PC-9 (cell line): ENCODE measurements at regions not wholly inside any gene's neighbourhood (a gene's known extent, or its start where the extent isn't known, plus 50 kb on each side); places are given as distances from the start of the nearest gene placed in this dataset.

Source experiments
- BruUV-seq: library from RNA; stranded (reverse); fragments of 400-500 nt; replicated peaks from 2 replicates; lab custom pipeline; 2021; lab: Mats Ljungman, UMichigan
- CTCF ChIA-PET: fragments of 300-600 bp; sonication (Branson Sonifier 250); formaldehyde crosslinking; loops from one replicate; lab custom pipeline; 2022; ENCODE audit warnings: antibody characterized with exemption; lab: Charles Lee
- POLR2A ChIA-PET: fragments of 300-600 bp; sonication (Branson Sonifier 250); formaldehyde crosslinking; loops from one replicate; lab custom pipeline; 2022; ENCODE audit warnings: antibody characterized with exemption; ENCODE audit not compliant: unreplicated experiment; lab: Charles Lee
- DNase-seq, 2 experiments: peaks; one replicate each; pipeline versions ENCODE4 v3.0.0 to v3.0.0-alpha.2; 2015 to 2022; ENCODE audit warnings: mixed read lengths in 1 of 2
- H2AFZ ChIP-seq: fragments of 200-600 bp; sonication (generic); 2 replicates; pipeline ENCODE4 v1.8.1; 2017; ENCODE audit warnings: antibody characterized with exemption
- H3F3A ChIP-seq: fragments of 200-600 bp; sonication (generic); 2 replicates; pipeline ENCODE4 v1.8.1; 2017; ENCODE audit warnings: antibody characterized with exemption, mild to moderate bottlenecking, low read depth; ENCODE audit not compliant: insufficient read depth
- H3K27ac ChIP-seq: fragments of 200-600 bp; sonication (generic); 2 replicates; pipeline ENCODE4 v1.6.1; 2016; ENCODE audit warnings: mixed run types
- H3K27me3 ChIP-seq: fragments of 200-600 bp; sonication (generic); 2 replicates; pipeline ENCODE4 v1.6.1; 2016; ENCODE audit warnings: low read depth, mixed run types; ENCODE audit not compliant: insufficient read depth
- H3K36me3 ChIP-seq: fragments of 200-600 bp; sonication (generic); 2 replicates; pipeline ENCODE4 v1.6.1; 2016; ENCODE audit warnings: low read depth, mixed run types
- H3K4me1 ChIP-seq: fragments of 200-600 bp; sonication (generic); replicated peaks from 2 replicates; pipeline ENCODE4 v1.6.1; 2016; ENCODE audit warnings: mixed run types; ENCODE audit not compliant: insufficient read depth
- H3K4me2 ChIP-seq: fragments of 200-600 bp; sonication (generic); 2 replicates; pipeline ENCODE4 v1.6.1; 2017; ENCODE audit warnings: mixed run types
- H3K4me3 ChIP-seq: fragments of 200-600 bp; sonication (generic); 2 replicates; pipeline ENCODE4 v1.6.1; 2016; ENCODE audit warnings: mixed run types
- H3K79me2 ChIP-seq: fragments of 200-600 bp; sonication (generic); 2 replicates; pipeline ENCODE4 v1.6.1; 2017; ENCODE audit warnings: low read depth, mixed run types
- H3K9me2 ChIP-seq: fragments of 200-600 bp; sonication (generic); 2 replicates; pipeline ENCODE4 v1.8.1; 2017; ENCODE audit warnings: mild to moderate bottlenecking; ENCODE audit not compliant: insufficient read depth
- H3K9me3 ChIP-seq: fragments of 200-600 bp; sonication (generic); 2 replicates; pipeline ENCODE4 v1.8.1; 2016; ENCODE audit warnings: low read depth; ENCODE audit not compliant: insufficient read depth
- H4K20me1 ChIP-seq: fragments of 200-600 bp; sonication (generic); 2 replicates; pipeline ENCODE4 v1.8.1; 2017; ENCODE audit not compliant: insufficient read depth
- EZH2 ChIP-seq: fragments of 200-600 bp; sonication (generic); IDR thresholded peaks from 2 replicates; pipeline ENCODE4 v1.8.0; 2017; ENCODE audit warnings: antibody characterized with exemption, low read depth
- intact Hi-C: fragments of 100-400 bp; cut with micrococcal nuclease; formaldehyde crosslinking; loops from one replicate; pipeline ENCODE4 v1.10.0; 2022; ENCODE audit not compliant: unreplicated experiment
- TF ChIP-seq, protein P1 (sequence below): fragments of 200-600 bp; sonication (generic); conservative IDR thresholded peaks from 2 replicates; pipeline ENCODE4 v1.6.1; 2017; ENCODE audit warnings: mixed run types, antibody characterized with exemption, mild to moderate bottlenecking, moderate library complexity

DNA sequence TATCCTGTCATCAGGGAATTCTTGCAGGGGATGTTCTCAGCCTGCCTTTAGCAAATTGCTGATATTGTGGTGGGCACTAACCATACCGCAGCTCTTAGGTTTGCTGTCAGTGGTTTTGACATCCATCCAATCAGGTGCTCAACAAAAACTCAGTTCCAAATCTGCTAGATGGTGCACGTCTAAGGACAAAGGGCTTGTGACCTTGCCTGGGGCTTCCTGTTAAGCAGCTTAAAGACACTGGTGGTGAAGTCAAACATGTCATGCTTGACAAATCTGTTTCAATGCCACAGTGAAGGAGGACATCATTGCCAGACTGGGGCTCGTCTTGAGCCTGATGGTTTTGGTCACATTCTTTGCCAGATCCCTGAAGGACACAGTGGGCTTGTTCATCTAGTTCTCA lies 179.8 kb upstream of the NOX3 start:
- H3K79me2 ChIP-seq, result no peaks in the 10 kb centered on the region
- no peaks in the 10 kb centered on the region for H3F3A ChIP-seq
- no peaks in the 10 kb centered on the region for H3K36me3 ChIP-seq
- H3K9me2 ChIP-seq, result no peaks in the 10 kb centered on the region
- no peaks in the 10 kb centered on the region for H3K27me3 ChIP-seq
- intact Hi-C loops, result no loop called here
- H2AFZ ChIP-seq, result no peak overlapping the region
- H3K4me2 ChIP-seq, result no peak overlapping the region
- ChIA-PET CTCF (no interaction called here), POLR2A (no interaction called here)
- no peak for DNase-seq
- H4K20me1 ChIP-seq, result no peaks in the 10 kb centered on the region
- no peak for TF ChIP-seq EZH2
- TF ChIP-seq, protein P1, sequence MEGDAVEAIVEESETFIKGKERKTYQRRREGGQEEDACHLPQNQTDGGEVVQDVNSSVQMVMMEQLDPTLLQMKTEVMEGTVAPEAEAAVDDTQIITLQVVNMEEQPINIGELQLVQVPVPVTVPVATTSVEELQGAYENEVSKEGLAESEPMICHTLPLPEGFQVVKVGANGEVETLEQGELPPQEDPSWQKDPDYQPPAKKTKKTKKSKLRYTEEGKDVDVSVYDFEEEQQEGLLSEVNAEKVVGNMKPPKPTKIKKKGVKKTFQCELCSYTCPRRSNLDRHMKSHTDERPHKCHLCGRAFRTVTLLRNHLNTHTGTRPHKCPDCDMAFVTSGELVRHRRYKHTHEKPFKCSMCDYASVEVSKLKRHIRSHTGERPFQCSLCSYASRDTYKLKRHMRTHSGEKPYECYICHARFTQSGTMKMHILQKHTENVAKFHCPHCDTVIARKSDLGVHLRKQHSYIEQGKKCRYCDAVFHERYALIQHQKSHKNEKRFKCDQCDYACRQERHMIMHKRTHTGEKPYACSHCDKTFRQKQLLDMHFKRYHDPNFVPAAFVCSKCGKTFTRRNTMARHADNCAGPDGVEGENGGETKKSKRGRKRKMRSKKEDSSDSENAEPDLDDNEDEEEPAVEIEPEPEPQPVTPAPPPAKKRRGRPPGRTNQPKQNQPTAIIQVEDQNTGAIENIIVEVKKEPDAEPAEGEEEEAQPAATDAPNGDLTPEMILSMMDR, result no peak
- H3K4me1 ChIP-seq, result no peaks in the 10 kb centered on the region
- BruUV-seq, result no TSS peak
- H3K4me3 ChIP-seq, result no peak overlapping the region
- no peaks in the 10 kb centered on the region; the same call in 1 of the 2 replicates for H3K9me3 ChIP-seq
- H3K27ac ChIP-seq, result no peak overlapping the region

DNA sequence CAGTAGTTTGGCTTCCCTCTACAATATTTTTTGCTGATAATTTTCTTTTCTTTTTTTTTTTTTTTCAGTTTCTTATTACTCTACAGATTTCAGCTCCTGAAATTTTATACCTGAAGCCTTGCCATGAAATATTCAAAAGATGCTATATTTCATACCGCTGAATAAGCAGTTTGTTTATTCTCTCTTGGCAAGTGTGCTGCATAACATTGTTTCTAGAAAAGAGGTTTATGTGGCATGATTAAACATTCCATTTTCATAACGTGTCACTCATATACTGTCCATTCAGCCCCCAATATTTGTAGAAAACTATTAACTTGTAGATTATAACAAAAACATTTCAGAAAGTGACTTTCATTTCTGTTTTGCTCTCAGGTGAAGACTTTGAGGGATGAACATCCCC lies 174.4 kb upstream of the NOX3 start:
- no peak overlapping the region for H2AFZ ChIP-seq
- H3K27me3 ChIP-seq, result no peaks in the 10 kb centered on the region
- TF ChIP-seq, protein P1, result no peak
- TF ChIP-seq EZH2, result no peak
- no peaks in the 10 kb centered on the region for H3K79me2 ChIP-seq
- DNase-seq, result no peak
- H3K27ac ChIP-seq, result no peak overlapping the region
- no peaks in the 10 kb centered on the region for H3K4me1 ChIP-seq
- no peaks in the 10 kb centered on the region for H3F3A ChIP-seq
- H4K20me1 ChIP-seq, result no peaks in the 10 kb centered on the region
- BruUV-seq, result no TSS peak
- CTCF ChIA-PET, result no interaction called here
- H3K36me3 ChIP-seq, result no peaks in the 10 kb centered on the region
- H3K4me3 ChIP-seq, result no peak overlapping the region
- intact Hi-C loops, result no loop called here
- no peaks in the 10 kb centered on the region; the same call in 1 of the 2 replicates for H3K9me2 ChIP-seq
- H3K9me3 ChIP-seq, result no peaks in the 10 kb centered on the region; the same call in 1 of the 2 replicates
- no peak overlapping the region for H3K4me2 ChIP-seq
- POLR2A ChIA-PET, result no interaction called here

DNA sequence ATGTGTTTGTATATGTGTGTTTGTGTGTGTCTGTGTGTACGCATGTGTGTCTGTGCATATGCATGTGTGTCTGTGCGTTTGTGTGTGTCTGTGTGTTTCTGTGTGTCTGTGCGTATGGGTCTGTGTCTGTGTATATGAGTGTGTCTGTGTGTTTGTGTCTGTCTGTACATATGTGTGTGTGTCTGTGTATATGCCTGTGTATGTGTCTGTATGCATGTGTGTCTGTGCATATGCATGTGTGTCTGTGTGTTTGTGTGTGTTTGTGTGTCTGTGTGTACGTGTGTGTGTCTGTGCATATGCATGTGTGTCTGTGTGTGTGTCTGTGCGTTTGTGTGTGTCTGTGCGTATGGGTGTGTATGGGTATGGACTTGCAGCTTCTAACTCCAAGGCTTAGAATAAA lies 174.0 kb upstream of the NOX3 start:
- Histone ChIP-seq H3K4me3 (no peak overlapping the region), H3K4me1 (no peaks in the 10 kb centered on the region), H3K27me3 (no peaks in the 10 kb centered on the region), H3K9me3 (no peaks in the 10 kb centered on the region; the same call in 1 of the 2 replicates), H3K4me2 (no peak overlapping the region), H4K20me1 (no peaks in the 10 kb centered on the region), H3K9me2 (no peaks in the 10 kb centered on the region; the same call in 1 of the 2 replicates), H3K27ac (no peak overlapping the region), H3K79me2 (no peaks in the 10 kb centered on the region), H3F3A (no peaks in the 10 kb centered on the region), H2AFZ (no peak overlapping the region), H3K36me3 (no peaks in the 10 kb centered on the region)
- intact Hi-C loops, result no loop called here
- ChIA-PET POLR2A (no interaction called here), CTCF (no interaction called here)
- no peak for DNase-seq
- no TSS peak for BruUV-seq
- TF ChIP-seq EZH2, result no peak
- TF ChIP-seq, protein P1, result no peak
